MV-4-11 (cell line): ENCODE measurements at regions not wholly inside any gene's neighbourhood (a gene's known extent, or its start where the extent isn't known, plus 50 kb on each side); places are given as distances from the start of the nearest gene placed in this dataset.

Experiments
- DNase-seq: peaks from one replicate; lab custom pipeline; 2025; lab: John Stamatoyannopoulos, UW

- DNase-seq = peak; percentile 61
Measured at GRCh38 chr3:9301091-9301490, 51.6 kb upstream of the SRGAP3 start.

- no peak for DNase-seq
Measured at GRCh38 chr3:9301798-9302197, 52.4 kb upstream of the SRGAP3 start.

DNA sequence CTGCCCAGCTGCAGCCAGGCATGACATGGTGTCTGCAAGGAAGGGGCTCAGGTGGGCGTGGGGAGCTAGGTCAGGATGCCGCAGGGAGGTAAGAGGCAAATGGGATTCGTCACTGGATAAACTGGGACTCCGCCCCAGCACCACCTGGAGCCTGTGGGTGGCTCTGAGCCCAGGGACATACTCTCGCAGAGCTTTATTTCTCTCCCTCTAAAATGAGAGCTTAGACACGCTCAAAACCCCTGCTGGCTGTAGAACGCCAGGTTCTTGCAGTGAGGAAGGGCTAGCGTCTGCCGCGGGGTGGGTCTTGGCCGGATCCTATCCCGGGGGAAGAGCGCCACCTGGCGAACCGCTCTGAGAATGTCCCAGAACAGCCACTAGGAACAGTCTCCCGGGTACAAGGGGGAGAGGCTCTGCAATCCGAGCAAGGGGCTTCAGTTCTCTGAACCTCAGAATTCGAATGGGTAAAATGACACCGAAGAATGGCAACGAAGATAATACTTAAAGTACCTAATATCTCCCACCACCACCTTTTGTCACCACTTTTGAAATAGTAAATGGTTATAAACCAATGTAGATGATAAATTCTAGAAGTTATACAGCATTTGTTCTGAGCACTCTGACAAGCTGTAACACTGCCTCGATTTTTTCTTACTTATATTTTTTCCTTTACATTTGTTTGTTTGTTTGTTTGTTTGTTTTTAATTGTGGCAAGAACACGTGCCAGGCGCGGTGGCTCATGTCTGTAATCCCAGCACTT lies 53.2 kb upstream of the SRGAP3 start:
- DNase-seq = peak; percentile 59

- no peak for DNase-seq
Measured at GRCh38 chr3:9308298-9308990, 54.4 kb upstream of the THUMPD3 start.

GRCh38 chr3:9310043-9310442 lies 52.8 kb upstream of the THUMPD3 start:
- DNase-seq = no peak

GRCh38 chr3:9311228-9311627 lies 51.6 kb upstream of the THUMPD3 start:
- no peak for DNase-seq
